Neural cell (in vitro differentiated cells): ENCODE measurements at regions not wholly inside any gene's neighbourhood (a gene's known extent, or its start where the extent isn't known, plus 50 kb on each side); places are given as distances from the start of the nearest gene placed in this dataset.

Source experiments
- H2AFZ ChIP-seq: fragments of 200-600, 300-800 bp; sonication (generic), shearing (Covaris generic); 2 replicates; pipeline ENCODE4 v1.6.0; 2014; ENCODE audit warnings: low read depth, mild to moderate bottlenecking, antibody characterized with exemption, low read length, moderate library complexity
- H3F3A ChIP-seq: fragments of 200-600 bp; shearing (Covaris generic); 2 replicates; pipeline ENCODE4 v1.6.1; 2016; ENCODE audit warnings: mild to moderate bottlenecking, moderate library complexity, mixed read lengths, antibody characterized with exemption, low read length; ENCODE audit not compliant: insufficient read depth, poor library complexity, severe bottlenecking
- H3K27ac ChIP-seq: fragments of 200-600, 300-800 bp; sonication (generic), shearing (Covaris generic); 2 replicates; pipeline ENCODE4 v1.5.1; 2014; ENCODE audit warnings: mild to moderate bottlenecking, low read length, moderate library complexity
- H3K27me3 ChIP-seq: fragments of 300-800, 200-600 bp; sonication (generic), shearing (Covaris generic); 2 replicates; pipeline ENCODE4 v1.6.0; 2014; ENCODE audit warnings: mild to moderate bottlenecking, low read depth, low read length, moderate library complexity; ENCODE audit not compliant: insufficient read depth
- H3K36me3 ChIP-seq: fragments of 300-800, 200-600 bp; sonication (generic), shearing (Covaris generic); 2 replicates; pipeline ENCODE4 v1.5.1; 2014; ENCODE audit warnings: mild to moderate bottlenecking, antibody characterized with exemption, low read length, moderate library complexity; ENCODE audit not compliant: insufficient read depth
- H3K4me2 ChIP-seq: fragments of 300-800, 200-600 bp; sonication (generic), shearing (Covaris generic); 2 replicates; pipeline ENCODE4 v1.6.0; 2014; ENCODE audit warnings: mild to moderate bottlenecking, low read length
- H3K4me3 ChIP-seq: fragments of 300-800, 200-600 bp; sonication (generic), shearing (Covaris generic); 2 replicates; pipeline ENCODE4 v1.5.1; 2014; ENCODE audit warnings: mild to moderate bottlenecking, low read length, moderate library complexity
- H3K79me2 ChIP-seq: fragments of 200-600 bp; shearing (Covaris generic); replicated peaks from 2 replicates; pipeline ENCODE4 v1.6.0; 2014; ENCODE audit warnings: mild to moderate bottlenecking, low read length, moderate library complexity; ENCODE audit not compliant: insufficient read depth
- H3K9ac ChIP-seq: fragments of 300-800, 200-600 bp; sonication (generic), shearing (Covaris generic); 2 replicates; pipeline ENCODE4 v1.6.1; 2016; ENCODE audit warnings: mild to moderate bottlenecking, low read length, mixed read lengths
- H3K9me2 ChIP-seq: fragments of 200-600 bp; shearing (Covaris generic); 2 replicates; pipeline ENCODE4 v1.6.1; 2016; ENCODE audit warnings: mild to moderate bottlenecking, low read length, mixed read lengths; ENCODE audit not compliant: insufficient read depth
- H3K9me3 ChIP-seq: fragments of 200-600, 300-800 bp; sonication (generic), shearing (Covaris generic); 2 replicates; pipeline ENCODE4 v1.6.1; 2016; ENCODE audit warnings: mild to moderate bottlenecking, mixed run types, low read length, moderate library complexity, mixed read lengths
- H4K20me1 ChIP-seq: fragments of 200-600 bp; shearing (Covaris generic); 2 replicates; pipeline ENCODE4 v1.6.1; 2016; ENCODE audit warnings: mild to moderate bottlenecking, mixed run types; ENCODE audit not compliant: insufficient read depth
- EP300 ChIP-seq: fragments of 450-650 bp; conservative IDR thresholded peaks from 2 replicates; pipeline ENCODE4 v1.6.1; 2014; ENCODE audit warnings: antibody characterized with exemption, mild to moderate bottlenecking, moderate library complexity; ENCODE audit not compliant: poor library complexity, severe bottlenecking
- EZH2 ChIP-seq: fragments of 200-600, 300-800 bp; shearing (Covaris generic), sonication (generic); IDR thresholded peaks from 2 replicates; pipeline ENCODE4 v1.6.1; 2014; ENCODE audit warnings: antibody characterized with exemption, low read length, borderline replicate concordance, mild to moderate bottlenecking; ENCODE audit not compliant: insufficient read depth, poor library complexity, severe bottlenecking
- MXI1 ChIP-seq: fragments of 450-650 bp; conservative IDR thresholded peaks from 2 replicates; pipeline ENCODE4 v1.6.1; 2014; ENCODE audit warnings: antibody characterized with exemption, mild to moderate bottlenecking; ENCODE audit not compliant: poor library complexity, severe bottlenecking
- POLR2AphosphoS5 ChIP-seq: IDR thresholded peaks from 2 replicates; pipeline ENCODE4 v1.6.1; 2012
- RAD21 ChIP-seq: fragments of 450-650 bp; conservative IDR thresholded peaks from 2 replicates; pipeline ENCODE4 v1.6.1; 2014; ENCODE audit warnings: antibody characterized with exemption, mild to moderate bottlenecking, moderate library complexity
- REST ChIP-seq: IDR thresholded peaks from 2 replicates; pipeline ENCODE4 v1.6.1; 2012; ENCODE audit warnings: borderline replicate concordance
- SMC3 ChIP-seq: fragments of 450-650 bp; conservative IDR thresholded peaks from 2 replicates; pipeline ENCODE4 v1.6.1; 2014; ENCODE audit warnings: antibody characterized with exemption, mild to moderate bottlenecking, moderate library complexity; ENCODE audit not compliant: poor library complexity
- TAF1 ChIP-seq: IDR thresholded peaks from 2 replicates; pipeline ENCODE4 v1.6.1; 2012; ENCODE audit warnings: low read depth
- TF ChIP-seq, protein P1 (sequence below): fragments of 450-650 bp; IDR thresholded peaks from 2 replicates; pipeline ENCODE4 v1.5.1; 2014; ENCODE audit warnings: antibody characterized with exemption, mild to moderate bottlenecking, moderate library complexity; ENCODE audit not compliant: poor library complexity, severe bottlenecking

GRCh38 chr11:15906481-15907035 is 449.8 kb downstream of the SOX6 start:
- H3K27me3 ChIP-seq, result no peaks in the 10 kb centered on the region
- no peaks in the 10 kb centered on the region for H3K9me2 ChIP-seq
- H4K20me1 ChIP-seq, result no peaks in the 10 kb centered on the region
- H3K9ac ChIP-seq, result no peak overlapping the region
- no peak overlapping the region for H3K4me2 ChIP-seq
- H2AFZ ChIP-seq, result no peak overlapping the region
- no peaks in the 10 kb centered on the region for H3K79me2 ChIP-seq
- H3K4me3 ChIP-seq, result no peak overlapping the region
- H3K36me3 ChIP-seq, result no peaks in the 10 kb centered on the region
- TF ChIP-seq POLR2AphosphoS5 (no peak), EP300 (no peak), RAD21 (no peak), SMC3 (no peak), MXI1 (no peak)
- TF ChIP-seq, protein P1, sequence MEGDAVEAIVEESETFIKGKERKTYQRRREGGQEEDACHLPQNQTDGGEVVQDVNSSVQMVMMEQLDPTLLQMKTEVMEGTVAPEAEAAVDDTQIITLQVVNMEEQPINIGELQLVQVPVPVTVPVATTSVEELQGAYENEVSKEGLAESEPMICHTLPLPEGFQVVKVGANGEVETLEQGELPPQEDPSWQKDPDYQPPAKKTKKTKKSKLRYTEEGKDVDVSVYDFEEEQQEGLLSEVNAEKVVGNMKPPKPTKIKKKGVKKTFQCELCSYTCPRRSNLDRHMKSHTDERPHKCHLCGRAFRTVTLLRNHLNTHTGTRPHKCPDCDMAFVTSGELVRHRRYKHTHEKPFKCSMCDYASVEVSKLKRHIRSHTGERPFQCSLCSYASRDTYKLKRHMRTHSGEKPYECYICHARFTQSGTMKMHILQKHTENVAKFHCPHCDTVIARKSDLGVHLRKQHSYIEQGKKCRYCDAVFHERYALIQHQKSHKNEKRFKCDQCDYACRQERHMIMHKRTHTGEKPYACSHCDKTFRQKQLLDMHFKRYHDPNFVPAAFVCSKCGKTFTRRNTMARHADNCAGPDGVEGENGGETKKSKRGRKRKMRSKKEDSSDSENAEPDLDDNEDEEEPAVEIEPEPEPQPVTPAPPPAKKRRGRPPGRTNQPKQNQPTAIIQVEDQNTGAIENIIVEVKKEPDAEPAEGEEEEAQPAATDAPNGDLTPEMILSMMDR, result no peak
- H3K27ac ChIP-seq, result no peak overlapping the region
- H3K9me3 ChIP-seq, result no peaks in the 10 kb centered on the region
- no peaks in the 10 kb centered on the region for H3F3A ChIP-seq

DNA sequence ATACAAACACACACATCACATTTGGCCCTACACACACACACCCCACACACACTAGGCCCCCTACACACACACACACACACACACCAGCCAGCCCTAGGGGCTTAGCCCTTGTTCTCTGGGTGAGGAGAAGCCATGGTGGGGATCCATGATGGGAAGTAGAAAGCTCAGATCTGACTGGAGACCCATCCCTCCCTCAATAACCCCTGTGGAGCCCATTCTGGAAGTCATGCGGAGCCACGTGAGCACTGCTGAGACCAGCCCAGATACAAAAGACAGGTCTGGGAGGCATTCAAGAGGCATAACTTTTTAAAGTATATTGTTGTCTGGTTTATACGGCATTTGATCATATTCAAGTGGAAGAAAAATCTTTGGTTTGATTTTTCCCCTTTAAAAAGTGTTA is 448.5 kb downstream of the SOX6 start:
- Histone ChIP-seq H3K36me3 (no peaks in the 10 kb centered on the region), H3K9ac (no peak overlapping the region), H3K27ac (no peak overlapping the region), H3K9me3 (no peaks in the 10 kb centered on the region), H3K79me2 (no peaks in the 10 kb centered on the region), H3F3A (no peaks in the 10 kb centered on the region), H3K4me3 (no peak overlapping the region), H4K20me1 (no peaks in the 10 kb centered on the region), H3K4me2 (no peak overlapping the region), H2AFZ (no peak overlapping the region), H3K9me2 (no peaks in the 10 kb centered on the region), H3K27me3 (no peaks in the 10 kb centered on the region)
- no peak for TF ChIP-seq REST
- no peak for TF ChIP-seq TAF1
- TF ChIP-seq, protein P1, result no peak
- TF ChIP-seq POLR2AphosphoS5, result no peak
- TF ChIP-seq EP300, result no peak
- TF ChIP-seq EZH2, result no peak
